GM23248 (cell line): ENCODE measurements at regions not wholly inside any gene's neighbourhood (a gene's known extent, or its start where the extent isn't known, plus 50 kb on each side); places are given as distances from the start of the nearest gene placed in this dataset.

Experiments
- DNase-seq: peaks from one replicate; pipeline ENCODE4 v3.0.0-alpha.2; 2015
- H2AFZ ChIP-seq: fragments of 200-600 bp; sonication (generic); 2 replicates; pipeline ENCODE4 v1.6.1; 2016; ENCODE audit warnings: antibody characterized with exemption
- H3F3A ChIP-seq: fragments of 200-600 bp; sonication (generic); 2 replicates; pipeline ENCODE4 v1.6.1; 2016; ENCODE audit warnings: mild to moderate bottlenecking, antibody characterized with exemption, mixed run types; ENCODE audit not compliant: insufficient read depth
- H3K27ac ChIP-seq: fragments of 200-600 bp; sonication (generic); 2 replicates; pipeline ENCODE4 v1.5.1; 2016; ENCODE audit warnings: mild to moderate bottlenecking
- H3K27me3 ChIP-seq: fragments of 200-600 bp; sonication (generic); replicated peaks from 2 replicates; pipeline ENCODE4 v1.6.1; 2016; ENCODE audit warnings: mild to moderate bottlenecking; ENCODE audit not compliant: insufficient read depth
- H3K36me3 ChIP-seq: fragments of 200-600 bp; sonication (generic); 2 replicates; pipeline ENCODE4 v1.6.1; 2016; ENCODE audit warnings: low read depth, mild to moderate bottlenecking
- H3K4me1 ChIP-seq: fragments of 200-600 bp; sonication (generic); 2 replicates; pipeline ENCODE4 v1.6.1; 2016; ENCODE audit warnings: mild to moderate bottlenecking; ENCODE audit not compliant: insufficient read depth
- H3K4me2 ChIP-seq: fragments of 200-600 bp; sonication (generic); one replicate; pipeline ENCODE4 v1.6.1; 2016; ENCODE audit warnings: mild to moderate bottlenecking; ENCODE audit not compliant: unreplicated experiment
- H3K4me3 ChIP-seq: fragments of 200-600 bp; sonication (generic); 2 replicates; pipeline ENCODE4 v1.5.1; 2016; ENCODE audit warnings: mild to moderate bottlenecking
- H3K79me2 ChIP-seq: fragments of 200-600 bp; sonication (generic); 2 replicates; pipeline ENCODE4 v1.6.1; 2016; ENCODE audit warnings: mild to moderate bottlenecking; ENCODE audit not compliant: insufficient read depth
- H3K9ac ChIP-seq: fragments of 200-600 bp; sonication (generic); 2 replicates; pipeline ENCODE4 v1.6.1; 2016; ENCODE audit warnings: mild to moderate bottlenecking
- H3K9me2 ChIP-seq: fragments of 200-600 bp; sonication (generic); 2 replicates; pipeline ENCODE4 v1.6.1; 2016; ENCODE audit warnings: mixed run types, mild to moderate bottlenecking, moderate library complexity; ENCODE audit not compliant: insufficient read depth
- H3K9me3 ChIP-seq: fragments of 200-600 bp; sonication (generic); one replicate; pipeline ENCODE4 v1.6.1; 2017; ENCODE audit warnings: low read depth
- H4K20me1 ChIP-seq: fragments of 200-600 bp; sonication (generic); 2 replicates; pipeline ENCODE4 v1.6.0; 2016; ENCODE audit not compliant: insufficient read depth
- EZH2 ChIP-seq: fragments of 200-600 bp; sonication (generic); IDR thresholded peaks from 2 replicates; pipeline ENCODE4 v1.6.1; 2018; ENCODE audit warnings: antibody characterized with exemption, mild to moderate bottlenecking; ENCODE audit not compliant: insufficient read depth, poor library complexity, severe bottlenecking
- EZH2phosphoT487 ChIP-seq: fragments of 200-600 bp; sonication (generic); IDR thresholded peaks from 2 replicates; pipeline ENCODE4 v1.6.1; 2018; ENCODE audit warnings: antibody characterized with exemption, moderate library complexity, mild to moderate bottlenecking, low read depth; ENCODE audit not compliant: insufficient read depth
- WGBS, 2 experiments: methylation state at CpG; one replicate each; pipeline ENCODE4 v1.1.6; 2015 to 2017; ENCODE audit warnings: low lambda C conversion rate in 2 of 2, low coverage in 1 of 2; ENCODE audit errors: missing lambda C conversion rate in 2 of 2; 5-methylcytosine and 5-hydroxymethylcytosine counted together
- in situ Hi-C: fragments of 300-500 bp; cut with MboI; formaldehyde crosslinking; loops from 2 replicates; pipeline ENCODE4 v1.15.0; 2020

GRCh38 chr4:175129797-175130196 is 211.6 kb downstream of the ADAM29 start:
- Histone ChIP-seq H4K20me1 (no peaks in the 10 kb centered on the region), H3K4me1 (no peaks in the 10 kb centered on the region), H3K4me3 (no peak overlapping the region), H3K27me3 (no peaks in the 10 kb centered on the region), H3K27ac (no peak overlapping the region), H2AFZ (no peak overlapping the region), H3K9ac (no peak overlapping the region), H3K79me2 (no peaks in the 10 kb centered on the region), H3F3A (no peaks in the 10 kb centered on the region), H3K9me3 (no peaks in the 10 kb centered on the region), H3K4me2 (no peak overlapping the region), H3K9me2 (no peaks in the 10 kb centered on the region), H3K36me3 (no peaks in the 10 kb centered on the region)
- WGBS, 2 experiments: 40 to 46% methylated on average over 4 of the region's 4 CpGs
- no peak for TF ChIP-seq EZH2
- no peak for TF ChIP-seq EZH2phosphoT487
- DNase-seq: no peak
- in situ Hi-C loops: no loop called here

- H3K79me2 ChIP-seq: no peaks in the 10 kb centered on the region
- no peaks in the 10 kb centered on the region for H3K4me1 ChIP-seq
- DNase-seq: no peak
- no peak overlapping the region for H3K4me2 ChIP-seq
- no peak overlapping the region for H3K4me3 ChIP-seq
- H3K36me3 ChIP-seq: no peaks in the 10 kb centered on the region
- no peaks in the 10 kb centered on the region for H3F3A ChIP-seq
- no peaks in the 10 kb centered on the region for H4K20me1 ChIP-seq
- no peak overlapping the region for H3K27ac ChIP-seq
- H2AFZ ChIP-seq: no peak overlapping the region
- WGBS, 2 experiments: 49% methylated on average over 12 of the region's 12 CpGs
- TF ChIP-seq EZH2phosphoT487 (no peak), EZH2 (no peak)
- H3K9ac ChIP-seq: no peak overlapping the region
- H3K27me3 ChIP-seq: no peaks in the 10 kb centered on the region
- no peaks in the 10 kb centered on the region for H3K9me3 ChIP-seq
- in situ Hi-C loops: no loop called here
- no peaks in the 10 kb centered on the region for H3K9me2 ChIP-seq
Measured at GRCh38 chr4:175139205-175139604, 221.0 kb downstream of the ADAM29 start.

GRCh38 chr4:175143116-175143515 is 225.0 kb downstream of the ADAM29 start:
- no peak overlapping the region for H3K27ac ChIP-seq
- H2AFZ ChIP-seq: no peak overlapping the region
- in situ Hi-C loops: no loop called here
- no peaks in the 10 kb centered on the region for H3F3A ChIP-seq
- H3K9me2 ChIP-seq: no peaks in the 10 kb centered on the region
- no peaks in the 10 kb centered on the region for H3K79me2 ChIP-seq
- TF ChIP-seq EZH2phosphoT487: no peak
- no peak for TF ChIP-seq EZH2
- H3K4me3 ChIP-seq: no peak overlapping the region
- H3K4me1 ChIP-seq: no peaks in the 10 kb centered on the region
- no peak overlapping the region for H3K9ac ChIP-seq
- no peaks in the 10 kb centered on the region for H4K20me1 ChIP-seq
- no peaks in the 10 kb centered on the region for H3K36me3 ChIP-seq
- no peaks in the 10 kb centered on the region for H3K9me3 ChIP-seq
- no peak for DNase-seq
- no peak overlapping the region for H3K4me2 ChIP-seq
- no peaks in the 10 kb centered on the region for H3K27me3 ChIP-seq

GRCh38 chr4:175146799-175147198 is 228.6 kb downstream of the ADAM29 start:
- 38 to 48% methylated on average over 14 of the region's 14 CpGs for WGBS, 2 experiments
- Histone ChIP-seq H3K27me3 (no peaks in the 10 kb centered on the region), H3K27ac (no peak overlapping the region), H3F3A (no peaks in the 10 kb centered on the region), H3K9me2 (no peaks in the 10 kb centered on the region), H3K79me2 (no peaks in the 10 kb centered on the region), H2AFZ (no peak overlapping the region), H3K4me2 (no peak overlapping the region), H3K4me1 (no peaks in the 10 kb centered on the region), H3K4me3 (no peak overlapping the region), H4K20me1 (no peaks in the 10 kb centered on the region), H3K36me3 (no peaks in the 10 kb centered on the region), H3K9me3 (no peaks in the 10 kb centered on the region), H3K9ac (no peak overlapping the region)
- in situ Hi-C loops: no loop called here
- no peak for DNase-seq
- TF ChIP-seq EZH2: no peak
- no peak for TF ChIP-seq EZH2phosphoT487

GRCh38 chr4:175147233-175147632 is 229.1 kb downstream of the ADAM29 start:
- Histone ChIP-seq H3F3A (no peaks in the 10 kb centered on the region), H3K27me3 (no peaks in the 10 kb centered on the region), H3K79me2 (no peaks in the 10 kb centered on the region), H3K9me2 (no peaks in the 10 kb centered on the region), H3K9me3 (no peaks in the 10 kb centered on the region), H3K4me1 (no peaks in the 10 kb centered on the region), H4K20me1 (no peaks in the 10 kb centered on the region), H3K4me2 (no peak overlapping the region), H3K9ac (no peak overlapping the region), H3K36me3 (no peaks in the 10 kb centered on the region), H2AFZ (no peak overlapping the region), H3K27ac (no peak overlapping the region), H3K4me3 (no peak overlapping the region)
- in situ Hi-C loops: no loop called here
- TF ChIP-seq EZH2phosphoT487: no peak
- TF ChIP-seq EZH2: no peak
- DNase-seq: no peak
- WGBS, 2 experiments: 52% methylated on average over 12 of the region's 12 CpGs
